K562 (cell line): ENCODE measurements at regions not wholly inside any gene's neighbourhood (a gene's known extent, or its start where the extent isn't known, plus 50 kb on each side); places are given as distances from the start of the nearest gene placed in this dataset.

ENCODE experiments used
- ARID3B ChIP-seq: fragments of 250-450 bp; sonication (Bioruptor Pico); IDR thresholded peaks from 2 replicates; pipeline ENCODE4 v1.4.0; 2020; ENCODE audit warnings: borderline replicate concordance
- CTCF ChIP-seq, 3 experiments: IDR thresholded peaks in 2 of 3; conservative IDR thresholded peaks in 1 of 3; 2 replicates each; pipeline ENCODE4 v1.5.1; 2011 to 2012; ENCODE audit warnings: low read length in 3 of 3, mild to moderate bottlenecking in 3 of 3, control low read depth in 2 of 3, improper control_type of control experiment in 1 of 3, inconsistent platforms in 1 of 3, low read depth in 1 of 3, mixed read lengths in 1 of 3, moderate library complexity in 1 of 3; ENCODE audit not compliant: insufficient read depth in 2 of 3
- DNMT1 ChIP-seq: fragments of 450-650 bp; IDR thresholded peaks from 2 replicates; pipeline ENCODE4 v1.6.1; 2016; ENCODE audit warnings: antibody characterized with exemption, mild to moderate bottlenecking
- KLF1 ChIP-seq: fragments of 450-650 bp; IDR thresholded peaks from 2 replicates; pipeline ENCODE4 v1.6.1; 2016; ENCODE audit warnings: missing genetic modification characterization, missing compliant biosample characterization
- MAZ ChIP-seq, 2 experiments: fragments of 450-650 bp in 1 of 2; sonication (generic) in 1 of 2; formaldehyde crosslinking; IDR thresholded peaks in 1 of 2; conservative IDR thresholded peaks in 1 of 2; 2 replicates each; pipeline versions ENCODE4 v1.4.0 to v1.5.0; 2020; ENCODE audit warnings: mild to moderate bottlenecking in 1 of 2, missing genetic modification reagents in 1 of 2
- RUNX1 ChIP-seq: sonication (generic); IDR thresholded peaks from 2 replicates; pipeline ENCODE4 v1.6.1; 2016; ENCODE audit warnings: antibody characterized with exemption, low read depth

- TF ChIP-seq MAZ (CRISPR knock-in tag; conservative IDR thresholded peaks at IDR 0.05 in 1 of 2, IDR thresholded peaks at IDR 0.05 in 1 of 2) (no peak), ARID3B (CRISPR knock-in tag) (no peak), DNMT1 (no peak), CTCF (IDR thresholded peaks at IDR 0.05 in 2 of 3, conservative IDR thresholded peaks at IDR 0.05 in 1 of 3; ENCODE audit: insufficient read depth in 2 of 3, low read depth in 1 of 3, low read length in 3 of 3) (no peak), RUNX1 (no peak), KLF1 (tag) (no peak)
Measured at GRCh38 chr1:229138058-229138457, 132.9 kb upstream of the RAB4A start.
